ENCODE measurements at regions not wholly inside any gene's neighbourhood (a gene's known extent, or its start where the extent isn't known, plus 50 kb on each side); places are given as distances from the start of the nearest gene placed in this dataset.

DNA sequence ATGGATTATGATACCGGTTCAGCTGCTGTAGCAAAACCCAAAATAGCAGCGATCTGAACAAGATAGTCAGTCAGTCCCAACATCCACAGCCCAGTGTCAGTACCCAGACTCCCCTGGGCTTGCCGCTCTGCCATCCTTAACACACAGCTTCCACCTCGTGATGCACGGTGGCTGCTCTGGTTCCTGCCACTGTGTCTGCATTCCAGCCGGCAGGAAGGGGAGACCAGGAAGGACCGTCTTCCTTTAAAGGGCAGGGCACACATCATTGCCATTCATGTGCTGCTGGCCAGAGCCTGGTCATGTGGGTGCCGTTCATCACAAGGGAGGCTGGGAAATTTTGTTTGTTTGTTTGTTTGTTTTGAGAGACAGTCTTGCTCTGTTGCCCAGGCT is 131.0 kb upstream of the IER5L start:
- H3K4me2 ChIP-seq (ENCODE audit: insufficient read depth, low read length), result no peak overlapping the region
- intact Hi-C loops (cut with micrococcal nuclease) (no loop called here), dilution Hi-C loops (cut with MboI; ENCODE audit: extremely low pct_ligation_motif_present, low sequenced_read_pairs) (no loop called here)
- H3K4me3 ChIP-seq (replicated peaks in 1 of 3; ENCODE audit: insufficient read depth in 1 of 3, low read depth in 1 of 3, low read length in 3 of 3), result no peak overlapping the region
- no peaks in the 10 kb centered on the region for H3K9me3 ChIP-seq (replicated peaks; ENCODE audit: control insufficient read depth, insufficient read depth, low read length)
- TF ChIP-seq EZH2 (IDR thresholded peaks at IDR 0.05; ENCODE audit: borderline replicate concordance, low read depth, low read length, severe bottlenecking) (no peak), FOS (IDR thresholded peaks at IDR 0.05; ENCODE audit: borderline replicate concordance, insufficient read depth, low read length) (no peak), MYC (IDR thresholded peaks at IDR 0.05; ENCODE audit: low read depth, low read length) (no peak)
- TF ChIP-seq, protein P1, sequence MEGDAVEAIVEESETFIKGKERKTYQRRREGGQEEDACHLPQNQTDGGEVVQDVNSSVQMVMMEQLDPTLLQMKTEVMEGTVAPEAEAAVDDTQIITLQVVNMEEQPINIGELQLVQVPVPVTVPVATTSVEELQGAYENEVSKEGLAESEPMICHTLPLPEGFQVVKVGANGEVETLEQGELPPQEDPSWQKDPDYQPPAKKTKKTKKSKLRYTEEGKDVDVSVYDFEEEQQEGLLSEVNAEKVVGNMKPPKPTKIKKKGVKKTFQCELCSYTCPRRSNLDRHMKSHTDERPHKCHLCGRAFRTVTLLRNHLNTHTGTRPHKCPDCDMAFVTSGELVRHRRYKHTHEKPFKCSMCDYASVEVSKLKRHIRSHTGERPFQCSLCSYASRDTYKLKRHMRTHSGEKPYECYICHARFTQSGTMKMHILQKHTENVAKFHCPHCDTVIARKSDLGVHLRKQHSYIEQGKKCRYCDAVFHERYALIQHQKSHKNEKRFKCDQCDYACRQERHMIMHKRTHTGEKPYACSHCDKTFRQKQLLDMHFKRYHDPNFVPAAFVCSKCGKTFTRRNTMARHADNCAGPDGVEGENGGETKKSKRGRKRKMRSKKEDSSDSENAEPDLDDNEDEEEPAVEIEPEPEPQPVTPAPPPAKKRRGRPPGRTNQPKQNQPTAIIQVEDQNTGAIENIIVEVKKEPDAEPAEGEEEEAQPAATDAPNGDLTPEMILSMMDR (IDR thresholded peaks at IDR 0.05; ENCODE audit: extremely low read depth in 1 of 2, insufficient read depth in 1 of 2, low read depth in 1 of 2, low read length in 2 of 2), result no peak
- H3K9me1 ChIP-seq (replicated peaks; ENCODE audit: control insufficient read depth, extremely low read depth, insufficient read depth, low read length), result no peaks in the 10 kb centered on the region
- H2AFZ ChIP-seq (ENCODE audit: low read depth, low read length), result no peak overlapping the region
- no peaks in the 10 kb centered on the region for H3K36me3 ChIP-seq (ENCODE audit: control insufficient read depth in 2 of 2, extremely low read depth in 1 of 2, insufficient read depth in 2 of 2, low read length in 2 of 2)
- H3K4me1 ChIP-seq (ENCODE audit: control insufficient read depth, extremely low read depth, insufficient read depth, low read length), result no peaks in the 10 kb centered on the region
- H3K9ac ChIP-seq (replicated peaks; ENCODE audit: extremely low read depth, insufficient read depth, low read length), result no peak overlapping the region
- H3K79me2 ChIP-seq (ENCODE audit: control insufficient read depth, insufficient read depth, low read length), result no peaks in the 10 kb centered on the region
- ChIA-PET POLR2A (no interaction called here), CTCF (interaction anchor here (1.2 to 1.6 kb wide), 3 partner anchors 12 to 18 kb away, joined by 3 read pairs; no protein-coding TSS in a partner anchor)
- no TSS peak for BruUV-seq (replicated peaks)
- no peaks in the 10 kb centered on the region for H4K20me1 ChIP-seq (replicated peaks; ENCODE audit: control insufficient read depth, extremely low read depth, insufficient read depth, low read length)
- H3K27ac ChIP-seq (ENCODE audit: insufficient read depth, low read depth, low read length), result no peak overlapping the region
- FAIRE-seq (no peak), DNase-seq (ENCODE audit: low read depth, low spot score) (no peak)
- peaks cover 0 to 4% of the 10 kb centered on the region in 2 experiments for H3K27me3 ChIP-seq (ENCODE audit: control insufficient read depth in 2 of 2, insufficient read depth in 2 of 2, low read length in 2 of 2)

DNA sequence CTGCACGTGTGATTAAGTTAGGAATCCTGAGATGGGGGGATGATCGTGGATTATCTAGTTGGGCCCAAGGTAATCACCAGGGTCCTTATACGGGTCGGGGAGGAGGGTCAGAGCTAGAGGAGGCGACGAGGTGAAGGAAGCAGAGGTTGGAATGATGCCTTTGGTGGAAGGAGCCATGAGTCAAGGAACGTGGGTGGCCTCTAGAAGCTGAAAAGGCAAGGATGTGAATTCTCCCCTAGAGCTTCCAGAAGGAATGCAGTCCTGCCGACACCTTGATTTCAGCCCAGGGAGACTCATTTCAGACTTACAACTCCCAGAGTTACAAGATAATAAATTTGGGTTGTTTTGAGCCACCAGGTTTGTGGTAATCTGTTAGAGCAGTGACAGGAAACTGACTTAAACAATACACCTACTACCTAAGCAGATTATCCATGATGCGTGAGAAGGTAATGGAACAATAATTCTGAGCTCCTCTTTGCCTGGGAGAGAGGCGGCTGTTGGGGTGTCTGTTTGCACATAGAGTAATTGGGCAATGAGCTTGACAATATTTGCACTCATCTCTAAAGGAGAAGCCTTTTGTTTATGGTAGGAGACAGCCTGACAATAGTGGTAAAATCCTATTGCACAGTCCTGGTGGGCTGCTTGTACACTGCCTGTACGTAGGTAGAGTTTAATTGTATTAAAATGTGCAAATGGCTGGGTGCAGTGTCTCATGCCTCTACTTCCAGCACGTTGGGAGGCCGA is 129.3 kb upstream of the IER5L start:
- intact Hi-C loops (cut with micrococcal nuclease) (no loop called here), dilution Hi-C loops (cut with MboI; ENCODE audit: extremely low pct_ligation_motif_present, low sequenced_read_pairs) (no loop called here)
- Histone ChIP-seq H3K27ac (ENCODE audit: insufficient read depth, low read depth, low read length) (no peak overlapping the region), H3K4me2 (ENCODE audit: insufficient read depth, low read length) (no peak overlapping the region), H3K4me1 (ENCODE audit: control insufficient read depth, extremely low read depth, insufficient read depth, low read length) (no peaks in the 10 kb centered on the region), H3K36me3 (ENCODE audit: control insufficient read depth in 2 of 2, extremely low read depth in 1 of 2, insufficient read depth in 2 of 2, low read length in 2 of 2) (no peaks in the 10 kb centered on the region), H3K9me3 (replicated peaks; ENCODE audit: control insufficient read depth, insufficient read depth, low read length) (no peaks in the 10 kb centered on the region), H3K4me3 (replicated peaks in 1 of 3; ENCODE audit: insufficient read depth in 1 of 3, low read depth in 1 of 3, low read length in 3 of 3) (no peak overlapping the region), H3K27me3 (ENCODE audit: control insufficient read depth in 2 of 2, insufficient read depth in 2 of 2, low read length in 2 of 2) (peaks cover 0 to 4% of the 10 kb centered on the region in 2 experiments), H2AFZ (ENCODE audit: low read depth, low read length) (no peak overlapping the region), H3K9ac (replicated peaks; ENCODE audit: extremely low read depth, insufficient read depth, low read length) (no peak overlapping the region), H3K9me1 (replicated peaks; ENCODE audit: control insufficient read depth, extremely low read depth, insufficient read depth, low read length) (no peaks in the 10 kb centered on the region), H3K79me2 (ENCODE audit: control insufficient read depth, insufficient read depth, low read length) (no peaks in the 10 kb centered on the region), H4K20me1 (replicated peaks; ENCODE audit: control insufficient read depth, extremely low read depth, insufficient read depth, low read length) (no peaks in the 10 kb centered on the region)
- DNase-seq (ENCODE audit: low read depth, low spot score) (no peak), FAIRE-seq (no peak)
- no TSS peak for BruUV-seq (replicated peaks)
- POLR2A ChIA-PET, result no interaction called here
- CTCF ChIA-PET, result interaction anchor here (0.7 to 1.0 kb wide), 4 partner anchors 8 to 202 kb away, joined by 3 to 4 read pairs (median 3); no protein-coding TSS in a partner anchor
- TF ChIP-seq FOS (IDR thresholded peaks at IDR 0.05; ENCODE audit: borderline replicate concordance, insufficient read depth, low read length) (no peak), GATA2 (IDR thresholded peaks at IDR 0.05; ENCODE audit: insufficient read depth, insufficient read length, low read depth, low read length) (no peak), JUN (IDR thresholded peaks at IDR 0.05; ENCODE audit: borderline replicate concordance, insufficient read depth, insufficient read length, low read depth) (no peak), MYC (IDR thresholded peaks at IDR 0.05; ENCODE audit: low read depth, low read length) (no peak), POLR2A (IDR thresholded peaks at IDR 0.05; ENCODE audit: low read depth, low read length) (no peak), POLR2AphosphoS5 (IDR thresholded peaks at IDR 0.05; ENCODE audit: insufficient read depth, low read depth, low read length) (no peak)
- TF ChIP-seq, protein P1 (IDR thresholded peaks at IDR 0.05; ENCODE audit: extremely low read depth in 1 of 2, insufficient read depth in 1 of 2, low read depth in 1 of 2, low read length in 2 of 2), result no peak
- TF ChIP-seq, protein P2, sequence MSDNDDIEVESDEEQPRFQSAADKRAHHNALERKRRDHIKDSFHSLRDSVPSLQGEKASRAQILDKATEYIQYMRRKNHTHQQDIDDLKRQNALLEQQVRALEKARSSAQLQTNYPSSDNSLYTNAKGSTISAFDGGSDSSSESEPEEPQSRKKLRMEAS (IDR thresholded peaks at IDR 0.05; ENCODE audit: insufficient read depth, insufficient read length), result no peak

All from endothelial cell of umbilical vein (primary cell).